HG03025 (cell line): ENCODE measurements at regions not wholly inside any gene's neighbourhood (a gene's known extent, or its start where the extent isn't known, plus 50 kb on each side); places are given as distances from the start of the nearest gene placed in this dataset.
"Not testable (repeated sequence)": the region's sequence is repeated elsewhere in the genome, so short reads cannot be mapped to it uniquely, and the experiment has no call there.

Experiments
- ATAC-seq: cut with Tn5 transposase; IDR thresholded peaks from one replicate; pipeline ENCODE4 v1.9.1; 2021; ENCODE audit warnings: mild to moderate bottlenecking, moderate library complexity; ENCODE audit not compliant: unreplicated experiment, low FRiP score

GRCh38 chr2:114368705-114369104 lies 73.7 kb upstream of the DPP10 start:
- ATAC-seq, result no peak

GRCh38 chr2:114371721-114372120 lies 70.7 kb upstream of the DPP10 start:
- not testable (repeated sequence) for ATAC-seq

- ATAC-seq, result no peak
Measured at GRCh38 chr2:114373591-114373990, 68.8 kb upstream of the DPP10 start.

GRCh38 chr2:114384441-114384840 lies 58.0 kb upstream of the DPP10 start:
- ATAC-seq, result no peak

- no peak for ATAC-seq
Measured at GRCh38 chr2:114389021-114389420, 53.4 kb upstream of the DPP10 start.
